Stimulated activated CD4-positive, alpha-beta T cell treated with anti-CD3 and anti-CD28 coated beads, Interleukin-2, amount 100 ng/mL, for 24 hours (primary cell): ENCODE measurements at regions not wholly inside any gene's neighbourhood (a gene's known extent, or its start where the extent isn't known, plus 50 kb on each side); places are given as distances from the start of the nearest gene placed in this dataset.
A peak's percentile ranks its signal among the peaks of the same experiment; 100 is the strongest.
"Not testable (repeated sequence)": the region's sequence is repeated elsewhere in the genome, so short reads cannot be mapped to it uniquely, and the experiment has no call there.

Experiments used
- DNase-seq, 2 donors: peaks; one replicate each; pipeline ENCODE4 v3.0.0-alpha.2; 2020

- DNase-seq, result no peak
Measured at GRCh38 chr7:82701949-82702348, 258.4 kb upstream of the CACNA2D1 start.

GRCh38 chr7:82700741-82701140 lies 257.2 kb upstream of the CACNA2D1 start:
- no peak for DNase-seq

GRCh38 chr7:82699773-82700186 lies 256.2 kb upstream of the CACNA2D1 start:
- no peak for DNase-seq

GRCh38 chr7:82697897-82698296 lies 254.3 kb upstream of the CACNA2D1 start:
- DNase-seq, result no peak

GRCh38 chr7:82696631-82697030 lies 253.1 kb upstream of the CACNA2D1 start:
- no peak for DNase-seq

- no peak for DNase-seq
Measured at GRCh38 chr7:82694022-82694421, 250.4 kb upstream of the CACNA2D1 start.

- no peak for DNase-seq
Measured at GRCh38 chr7:82690929-82691328, 247.4 kb upstream of the CACNA2D1 start.

- no peak for DNase-seq
Measured at GRCh38 chr7:82685214-82685613, 241.6 kb upstream of the CACNA2D1 start.

- DNase-seq, result no peak
Measured at GRCh38 chr7:82678716-82679115, 235.1 kb upstream of the CACNA2D1 start.

- DNase-seq, result no peak
Measured at GRCh38 chr7:82678259-82678658, 234.7 kb upstream of the CACNA2D1 start.

- peak; percentile 22 to 23 for DNase-seq
Measured at GRCh38 chr7:82677493-82677892, 233.9 kb upstream of the CACNA2D1 start.

- no peak for DNase-seq
Measured at GRCh38 chr7:82676777-82677463, 233.3 kb upstream of the CACNA2D1 start.

GRCh38 chr7:82675396-82675795 lies 231.8 kb upstream of the CACNA2D1 start:
- no peak for DNase-seq

- DNase-seq, result no peak
Measured at GRCh38 chr7:82674268-82674667, 230.7 kb upstream of the CACNA2D1 start.

- no peak for DNase-seq
Measured at GRCh38 chr7:82672078-82672477, 228.5 kb upstream of the CACNA2D1 start.

GRCh38 chr7:82669141-82669540 lies 225.6 kb upstream of the CACNA2D1 start:
- no peak for DNase-seq

- DNase-seq, result no peak
Measured at GRCh38 chr7:82668676-82669075, 225.1 kb upstream of the CACNA2D1 start.

GRCh38 chr7:82665966-82666507 lies 222.5 kb upstream of the CACNA2D1 start:
- no peak for DNase-seq

GRCh38 chr7:82655965-82656364 lies 212.4 kb upstream of the CACNA2D1 start:
- DNase-seq, result no peak

GRCh38 chr7:82650095-82650494 lies 206.5 kb upstream of the CACNA2D1 start:
- DNase-seq, result not testable (repeated sequence)

GRCh38 chr7:82633592-82633991 lies 190.0 kb upstream of the CACNA2D1 start:
- no peak for DNase-seq

- no peak for DNase-seq
Measured at GRCh38 chr7:82631998-82632397, 188.4 kb upstream of the CACNA2D1 start.

- no peak for DNase-seq
Measured at GRCh38 chr7:82629583-82629982, 186.0 kb upstream of the CACNA2D1 start.

GRCh38 chr7:82625377-82625776 lies 181.8 kb upstream of the CACNA2D1 start:
- DNase-seq, result no peak

GRCh38 chr7:82624965-82625364 lies 181.4 kb upstream of the CACNA2D1 start:
- DNase-seq, result no peak
